Effector memory CD4-positive, alpha-beta T cell (primary cell): ENCODE measurements at regions not wholly inside any gene's neighbourhood (a gene's known extent, or its start where the extent isn't known, plus 50 kb on each side); places are given as distances from the start of the nearest gene placed in this dataset.

Experiments used
- DNase-seq, 3 donors: peaks; one replicate each; pipeline ENCODE4 v3.0.0-alpha.2; 2020
- H3K27ac ChIP-seq: 2 replicates; pipeline ENCODE4 v1.7.0; 2013; ENCODE audit warnings: mild to moderate bottlenecking, low read length, moderate library complexity; ENCODE audit not compliant: insufficient read depth, poor library complexity, severe bottlenecking
- H3K27me3 ChIP-seq: replicated peaks from 2 replicates; pipeline ENCODE4 v1.7.0; 2013; ENCODE audit warnings: mild to moderate bottlenecking, low read length; ENCODE audit not compliant: insufficient read depth, control insufficient read depth, poor library complexity, severe bottlenecking
- H3K36me3 ChIP-seq: 2 replicates; pipeline ENCODE4 v1.7.0; 2013; ENCODE audit warnings: mild to moderate bottlenecking, low read length, moderate library complexity; ENCODE audit not compliant: control insufficient read depth, insufficient read depth
- H3K4me1 ChIP-seq: 2 replicates; pipeline ENCODE4 v1.7.0; 2013; ENCODE audit warnings: low read length, mild to moderate bottlenecking; ENCODE audit not compliant: control insufficient read depth, insufficient read depth, poor library complexity, severe bottlenecking
- H3K4me3 ChIP-seq: 2 replicates; pipeline ENCODE4 v1.7.0; 2013; ENCODE audit warnings: low read length, low read depth, mild to moderate bottlenecking; ENCODE audit not compliant: insufficient read depth, poor library complexity, severe bottlenecking
- H3K9me3 ChIP-seq: 2 replicates; pipeline ENCODE4 v1.7.0; 2013; ENCODE audit warnings: mild to moderate bottlenecking, low read length, moderate library complexity; ENCODE audit not compliant: control insufficient read depth

- Histone ChIP-seq H3K36me3 (no peaks in the 10 kb centered on the region), H3K27me3 (no peaks in the 10 kb centered on the region), H3K4me3 (no peak overlapping the region), H3K4me1 (no peaks in the 10 kb centered on the region), H3K9me3 (no peaks in the 10 kb centered on the region), H3K27ac (no peak overlapping the region)
- no peak for DNase-seq
These were observed 319.5 kb downstream of the PRL start for GRCh38 chr6:21977346-21977745.

- no peak for DNase-seq
- H3K27ac ChIP-seq: no peak overlapping the region
- H3K9me3 ChIP-seq: no peaks in the 10 kb centered on the region
- no peaks in the 10 kb centered on the region for H3K4me1 ChIP-seq
- H3K36me3 ChIP-seq: no peaks in the 10 kb centered on the region
- no peak overlapping the region for H3K4me3 ChIP-seq
- H3K27me3 ChIP-seq: no peaks in the 10 kb centered on the region
These were observed 315.5 kb downstream of the PRL start for GRCh38 chr6:21981235-21981833.

- H3K27ac ChIP-seq: no peak overlapping the region
- no peaks in the 10 kb centered on the region for H3K27me3 ChIP-seq
- H3K4me1 ChIP-seq: no peaks in the 10 kb centered on the region
- no peaks in the 10 kb centered on the region for H3K36me3 ChIP-seq
- no peak overlapping the region for H3K4me3 ChIP-seq
- no peak for DNase-seq
- no peaks in the 10 kb centered on the region for H3K9me3 ChIP-seq
These were observed 312.7 kb downstream of the PRL start for GRCh38 chr6:21984135-21984534.

GRCh38 chr6:21984561-21984960 is 312.3 kb downstream of the PRL start:
- H3K36me3 ChIP-seq: no peaks in the 10 kb centered on the region
- no peaks in the 10 kb centered on the region for H3K4me1 ChIP-seq
- no peak overlapping the region for H3K27ac ChIP-seq
- H3K4me3 ChIP-seq: no peak overlapping the region
- no peaks in the 10 kb centered on the region for H3K27me3 ChIP-seq
- no peak for DNase-seq
- H3K9me3 ChIP-seq: no peaks in the 10 kb centered on the region

- no peak overlapping the region for H3K27ac ChIP-seq
- H3K36me3 ChIP-seq: no peaks in the 10 kb centered on the region
- H3K27me3 ChIP-seq: no peaks in the 10 kb centered on the region
These were observed 310.9 kb downstream of the PRL start for GRCh38 chr6:21985904-21986303.

GRCh38 chr6:21986703-21987102 is 310.1 kb downstream of the PRL start:
- no peak for DNase-seq
- Histone ChIP-seq H3K36me3 (no peaks in the 10 kb centered on the region), H3K27me3 (no peaks in the 10 kb centered on the region), H3K27ac (no peak overlapping the region), H3K4me1 (no peaks in the 10 kb centered on the region), H3K4me3 (no peak overlapping the region), H3K9me3 (no peaks in the 10 kb centered on the region)

More at GRCh38 chr6:21985904-21986303, 310.9 kb downstream of the PRL start:
- Histone ChIP-seq H3K9me3 (no peaks in the 10 kb centered on the region), H3K4me1 (no peaks in the 10 kb centered on the region), H3K4me3 (no peak overlapping the region)
- no peak for DNase-seq

GRCh38 chr6:21987501-21987957 is 309.3 kb downstream of the PRL start:
- no peaks in the 10 kb centered on the region for H3K4me1 ChIP-seq
- H3K4me3 ChIP-seq: no peak overlapping the region
- DNase-seq: no peak
- H3K27me3 ChIP-seq: no peaks in the 10 kb centered on the region
- H3K9me3 ChIP-seq: no peaks in the 10 kb centered on the region
- no peak overlapping the region for H3K27ac ChIP-seq
- no peaks in the 10 kb centered on the region for H3K36me3 ChIP-seq

GRCh38 chr6:21990577-21990976 is 306.3 kb downstream of the PRL start:
- Histone ChIP-seq H3K9me3 (no peaks in the 10 kb centered on the region), H3K36me3 (no peaks in the 10 kb centered on the region), H3K4me1 (no peaks in the 10 kb centered on the region), H3K27ac (no peak overlapping the region), H3K27me3 (no peaks in the 10 kb centered on the region), H3K4me3 (no peak overlapping the region)
- no peak for DNase-seq

- Histone ChIP-seq H3K4me3 (no peak overlapping the region), H3K4me1 (no peaks in the 10 kb centered on the region), H3K27ac (no peak overlapping the region), H3K36me3 (no peaks in the 10 kb centered on the region), H3K27me3 (no peaks in the 10 kb centered on the region), H3K9me3 (no peaks in the 10 kb centered on the region)
- no peak for DNase-seq
These were observed 304.5 kb downstream of the PRL start for GRCh38 chr6:21992178-21992967.

GRCh38 chr6:21993841-21994240 is 303.0 kb downstream of the PRL start:
- Histone ChIP-seq H3K27me3 (no peaks in the 10 kb centered on the region), H3K36me3 (no peaks in the 10 kb centered on the region), H3K4me3 (no peak overlapping the region), H3K4me1 (no peaks in the 10 kb centered on the region), H3K27ac (no peak overlapping the region), H3K9me3 (no peaks in the 10 kb centered on the region)
- DNase-seq: no peak
